Mucosa of rectum (tissue), 2 donors: ENCODE measurements at regions not wholly inside any gene's neighbourhood (a gene's known extent, or its start where the extent isn't known, plus 50 kb on each side); places are given as distances from the start of the nearest gene placed in this dataset.

Source experiments
- H3K27ac ChIP-seq, 2 donors: one replicate each; pipeline ENCODE4 v1.7.0; 2013; ENCODE audit warnings: inconsistent platforms in 2 of 2, low read depth in 2 of 2, low read length in 2 of 2
- H3K27me3 ChIP-seq, 2 donors: one replicate each; pipeline ENCODE4 v1.7.0; 2013; ENCODE audit warnings: low read length in 2 of 2; ENCODE audit not compliant: control insufficient read depth in 2 of 2, insufficient read depth in 2 of 2
- H3K36me3 ChIP-seq, 2 donors: one replicate each; pipeline ENCODE4 v1.7.0; 2013; ENCODE audit warnings: low read length in 2 of 2; ENCODE audit not compliant: control insufficient read depth in 2 of 2, insufficient read depth in 2 of 2
- H3K4me1 ChIP-seq, 2 donors: one replicate each; pipeline ENCODE4 v1.7.0; 2013; ENCODE audit warnings: low read length in 2 of 2, mild to moderate bottlenecking in 1 of 2; ENCODE audit not compliant: control insufficient read depth in 2 of 2, insufficient read depth in 2 of 2
- H3K4me3 ChIP-seq, 2 donors: one replicate each; pipeline ENCODE4 v1.7.0; 2013; ENCODE audit warnings: low read length in 2 of 2
- H3K9ac ChIP-seq, 2 donors: one replicate each; pipeline ENCODE4 v1.7.0; 2013; ENCODE audit warnings: low read length in 2 of 2, low read depth in 1 of 2, mild to moderate bottlenecking in 1 of 2
- H3K9me3 ChIP-seq, 2 donors: one replicate each; pipeline ENCODE4 v1.7.0; 2013; ENCODE audit warnings: low read length in 2 of 2; ENCODE audit not compliant: control insufficient read depth in 2 of 2
- donor health status: healthy.
- donor health status: Normal muscosa, but diverticular disease.

GRCh38 chr3:40871394-40871793, 327.9 kb upstream of the CTNNB1 start:
- H3K27me3 ChIP-seq, result no peaks in the 10 kb centered on the region
- no peak overlapping the region for H3K9ac ChIP-seq
- no peaks in the 10 kb centered on the region for H3K4me1 ChIP-seq
- H3K9me3 ChIP-seq, result no peaks in the 10 kb centered on the region
- H3K36me3 ChIP-seq, result no peaks in the 10 kb centered on the region
- H3K4me3 ChIP-seq, result no peak overlapping the region
- H3K27ac ChIP-seq, result no peak overlapping the region

GRCh38 chr3:40872258-40872920, 326.9 kb upstream of the CTNNB1 start:
- Histone ChIP-seq H3K9ac (no peak overlapping the region), H3K27me3 (no peaks in the 10 kb centered on the region), H3K27ac (no peak overlapping the region), H3K4me1 (no peaks in the 10 kb centered on the region), H3K4me3 (no peak overlapping the region), H3K9me3 (no peaks in the 10 kb centered on the region), H3K36me3 (no peaks in the 10 kb centered on the region)

- Histone ChIP-seq H3K36me3 (no peaks in the 10 kb centered on the region), H3K9me3 (no peaks in the 10 kb centered on the region), H3K4me3 (no peak overlapping the region), H3K4me1 (no peaks in the 10 kb centered on the region), H3K27me3 (no peaks in the 10 kb centered on the region), H3K9ac (no peak overlapping the region), H3K27ac (no peak overlapping the region)
Observed at GRCh38 chr3:40873476-40873875, 325.8 kb upstream of the CTNNB1 start.

GRCh38 chr3:40873934-40874699, 325.2 kb upstream of the CTNNB1 start:
- no peaks in the 10 kb centered on the region for H3K9me3 ChIP-seq
- H3K4me3 ChIP-seq, result no peak overlapping the region
- no peak overlapping the region for H3K9ac ChIP-seq
- H3K4me1 ChIP-seq, result no peaks in the 10 kb centered on the region
- H3K27me3 ChIP-seq, result no peaks in the 10 kb centered on the region
- no peak overlapping the region for H3K27ac ChIP-seq
- H3K36me3 ChIP-seq, result no peaks in the 10 kb centered on the region

- no peaks in the 10 kb centered on the region for H3K9me3 ChIP-seq
- no peaks in the 10 kb centered on the region for H3K27me3 ChIP-seq
- no peaks in the 10 kb centered on the region for H3K4me1 ChIP-seq
- no peak overlapping the region for H3K4me3 ChIP-seq
- H3K9ac ChIP-seq, result no peak overlapping the region
- no peak overlapping the region for H3K27ac ChIP-seq
- H3K36me3 ChIP-seq, result no peaks in the 10 kb centered on the region
Observed at GRCh38 chr3:40875581-40875980, 323.7 kb upstream of the CTNNB1 start.

GRCh38 chr3:40876009-40876408, 323.3 kb upstream of the CTNNB1 start:
- Histone ChIP-seq H3K27ac (no peak overlapping the region), H3K27me3 (no peaks in the 10 kb centered on the region), H3K36me3 (no peaks in the 10 kb centered on the region), H3K9ac (no peak overlapping the region), H3K9me3 (no peaks in the 10 kb centered on the region), H3K4me3 (no peak overlapping the region), H3K4me1 (no peaks in the 10 kb centered on the region)

GRCh38 chr3:40876496-40876895, 322.8 kb upstream of the CTNNB1 start:
- Histone ChIP-seq H3K9me3 (no peaks in the 10 kb centered on the region), H3K4me1 (no peaks in the 10 kb centered on the region), H3K27ac (no peak overlapping the region), H3K27me3 (no peaks in the 10 kb centered on the region), H3K4me3 (no peak overlapping the region), H3K9ac (no peak overlapping the region), H3K36me3 (no peaks in the 10 kb centered on the region)

- Histone ChIP-seq H3K36me3 (no peaks in the 10 kb centered on the region), H3K9me3 (no peaks in the 10 kb centered on the region), H3K27ac (peak overlapping the region; percentile 31 to 34), H3K27me3 (no peaks in the 10 kb centered on the region), H3K4me1 (no peaks in the 10 kb centered on the region), H3K9ac (no peak overlapping the region), H3K4me3 (no peak overlapping the region)
Observed at GRCh38 chr3:40877631-40878463, 321.5 kb upstream of the CTNNB1 start.

GRCh38 chr3:40878464-40878905, 320.8 kb upstream of the CTNNB1 start:
- no peaks in the 10 kb centered on the region for H3K36me3 ChIP-seq
- H3K4me1 ChIP-seq, result no peaks in the 10 kb centered on the region
- no peaks in the 10 kb centered on the region for H3K9me3 ChIP-seq
- H3K27me3 ChIP-seq, result no peaks in the 10 kb centered on the region
- no peak overlapping the region for H3K4me3 ChIP-seq
- peak overlapping the region; percentile 31 to 34 for H3K27ac ChIP-seq
- no peak overlapping the region for H3K9ac ChIP-seq

- no peak overlapping the region for H3K27ac ChIP-seq
- no peaks in the 10 kb centered on the region for H3K4me1 ChIP-seq
- no peak overlapping the region for H3K9ac ChIP-seq
- H3K4me3 ChIP-seq, result no peak overlapping the region
- H3K36me3 ChIP-seq, result no peaks in the 10 kb centered on the region
- no peaks in the 10 kb centered on the region for H3K9me3 ChIP-seq
- H3K27me3 ChIP-seq, result no peaks in the 10 kb centered on the region
Observed at GRCh38 chr3:40885430-40885829, 313.9 kb upstream of the CTNNB1 start.
